Smooth muscle cell (in vitro differentiated cells): ENCODE measurements at regions not wholly inside any gene's neighbourhood (a gene's known extent, or its start where the extent isn't known, plus 50 kb on each side); places are given as distances from the start of the nearest gene placed in this dataset.
"Not testable (repeated sequence)": the region's sequence is repeated elsewhere in the genome, so short reads cannot be mapped to it uniquely, and the experiment has no call there.

Source experiments
- DNase-seq: peaks from one replicate; lab custom pipeline; 2025; ENCODE audit not compliant: unreplicated experiment; lab: John Stamatoyannopoulos, UW
- H2AFZ ChIP-seq: fragments of 200-600 bp; sonication (generic); 2 replicates; pipeline ENCODE4 v1.6.0; 2016; ENCODE audit warnings: antibody characterized with exemption, low read depth, mild to moderate bottlenecking
- H3F3A ChIP-seq: fragments of 200-600 bp; sonication (generic); 2 replicates; pipeline ENCODE4 v1.6.0; 2017; ENCODE audit warnings: antibody characterized with exemption, low read depth
- H3K27ac ChIP-seq: fragments of 200-600 bp; sonication (generic); 2 replicates; pipeline ENCODE4 v1.5.1; 2016; ENCODE audit warnings: low read depth, mild to moderate bottlenecking
- H3K27me3 ChIP-seq: fragments of 200-600 bp; sonication (generic); 2 replicates; pipeline ENCODE4 v1.6.1; 2016; ENCODE audit warnings: low read depth, mild to moderate bottlenecking
- H3K36me3 ChIP-seq: fragments of 200-600 bp; sonication (generic); 2 replicates; pipeline ENCODE4 v1.5.1; 2016; ENCODE audit warnings: low read depth
- H3K4me1 ChIP-seq: fragments of 200-600 bp; sonication (generic); 2 replicates; pipeline ENCODE4 v1.5.1; 2016; ENCODE audit warnings: low read depth
- H3K4me2 ChIP-seq: fragments of 200-600 bp; sonication (generic); 2 replicates; pipeline ENCODE4 v1.6.0; 2016; ENCODE audit warnings: mild to moderate bottlenecking
- H3K4me3 ChIP-seq: fragments of 200-600 bp; sonication (generic); 2 replicates; pipeline ENCODE4 v1.5.1; 2016; ENCODE audit warnings: mild to moderate bottlenecking
- H3K79me2 ChIP-seq: fragments of 200-600 bp; sonication (generic); 2 replicates; pipeline ENCODE4 v1.6.0; 2016; ENCODE audit warnings: low read depth, mild to moderate bottlenecking
- H3K9ac ChIP-seq: fragments of 200-600 bp; sonication (generic); 2 replicates; pipeline ENCODE4 v1.6.0; 2016; ENCODE audit warnings: low read depth
- H3K9me3 ChIP-seq: fragments of 200-600 bp; sonication (generic); replicated peaks from 2 replicates; pipeline ENCODE4 v1.5.1; 2016; ENCODE audit warnings: low read depth
- H4K20me1 ChIP-seq: fragments of 200-600 bp; sonication (generic); 2 replicates; pipeline ENCODE4 v1.6.0; 2016; ENCODE audit warnings: low read depth
- CTCF ChIP-seq: fragments of 200-600 bp; sonication (generic); IDR thresholded peaks from 2 replicates; pipeline ENCODE4 v1.5.1; 2017; ENCODE audit warnings: borderline replicate concordance, mild to moderate bottlenecking, antibody characterized with exemption; ENCODE audit not compliant: insufficient read depth, poor library complexity, severe bottlenecking
- WGBS: methylation state at CpG from one replicate; pipeline ENCODE4 v1.1.7; 2016; ENCODE audit warnings: low lambda C conversion rate; 5-methylcytosine and 5-hydroxymethylcytosine counted together

- no peaks in the 10 kb centered on the region for H3K36me3 ChIP-seq
- no peaks in the 10 kb centered on the region for H3K79me2 ChIP-seq
- no peak for DNase-seq
- H4K20me1 ChIP-seq = no peaks in the 10 kb centered on the region
- no peaks in the 10 kb centered on the region for H3K9me3 ChIP-seq
- WGBS = 75% methylated on average over 1 of the region's 1 CpG
- no peak overlapping the region for H2AFZ ChIP-seq
- no peak overlapping the region for H3K4me2 ChIP-seq
- no peaks in the 10 kb centered on the region for H3F3A ChIP-seq
- no peaks in the 10 kb centered on the region for H3K27me3 ChIP-seq
- no peaks in the 10 kb centered on the region for H3K4me1 ChIP-seq
- no peak overlapping the region for H3K4me3 ChIP-seq
- H3K9ac ChIP-seq = no peak overlapping the region
- no peak for TF ChIP-seq CTCF
- H3K27ac ChIP-seq = no peak overlapping the region
Observed at GRCh38 chr2:75292826-75293225, 93.5 kb upstream of the TACR1 start.

GRCh38 chr2:75290600-75291150 is 91.4 kb upstream of the TACR1 start:
- Histone ChIP-seq H4K20me1 (no peaks in the 10 kb centered on the region), H3K4me3 (no peak overlapping the region), H3K9ac (no peak overlapping the region), H3K36me3 (no peaks in the 10 kb centered on the region), H3K27me3 (no peaks in the 10 kb centered on the region), H2AFZ (no peak overlapping the region), H3K4me2 (no peak overlapping the region), H3F3A (no peaks in the 10 kb centered on the region), H3K4me1 (no peaks in the 10 kb centered on the region), H3K9me3 (no peaks in the 10 kb centered on the region), H3K27ac (no peak overlapping the region), H3K79me2 (no peaks in the 10 kb centered on the region)
- WGBS = 43% methylated on average over 2 of the region's 2 CpGs
- DNase-seq = no peak
- peak; percentile 24 for TF ChIP-seq CTCF

- H3F3A ChIP-seq = no peaks in the 10 kb centered on the region
- no peaks in the 10 kb centered on the region for H3K4me1 ChIP-seq
- 67% methylated on average over 3 of the region's 3 CpGs for WGBS
Observed at GRCh38 chr2:75289771-75290170, 90.5 kb upstream of the TACR1 start.

GRCh38 chr2:75289178-75289577 is 89.9 kb upstream of the TACR1 start:
- H3K4me2 ChIP-seq, H3F3A ChIP-seq: not testable (repeated sequence)

More at GRCh38 chr2:75289771-75290170, 90.5 kb upstream of the TACR1 start:
- Histone ChIP-seq H3K27ac (peak overlapping the region; percentile 22), H3K36me3 (no peaks in the 10 kb centered on the region), H3K27me3 (no peaks in the 10 kb centered on the region), H3K9me3 (no peaks in the 10 kb centered on the region), H3K4me3 (no peak overlapping the region), H3K79me2 (no peaks in the 10 kb centered on the region), H3K4me2 (no peak overlapping the region), H2AFZ (peak overlapping the region; percentile 21), H4K20me1 (no peaks in the 10 kb centered on the region), H3K9ac (no peak overlapping the region)
- TF ChIP-seq CTCF = no peak
- no peak for DNase-seq

More at GRCh38 chr2:75289178-75289577, 89.9 kb upstream of the TACR1 start:
- not testable (repeated sequence) for H3K27me3 ChIP-seq, H4K20me1 ChIP-seq, H3K9ac ChIP-seq, H3K4me3 ChIP-seq, H3K9me3 ChIP-seq, H3K79me2 ChIP-seq, H3K36me3 ChIP-seq, H2AFZ ChIP-seq, DNase-seq, H3K4me1 ChIP-seq
- peak overlapping the region; percentile 22 for H3K27ac ChIP-seq
- 78% methylated on average over 7 of the region's 7 CpGs for WGBS
